Mesothelial cell of epicardium (in vitro differentiated cells): ENCODE measurements at regions not wholly inside any gene's neighbourhood (a gene's known extent, or its start where the extent isn't known, plus 50 kb on each side); places are given as distances from the start of the nearest gene placed in this dataset.

ENCODE experiments used
- DNase-seq, 2 experiments: peaks; one replicate each; pipeline ENCODE4 v3.0.0; 2021; ENCODE audit warnings: low spot score in 2 of 2; ENCODE audit not compliant: unreplicated experiment in 2 of 2
- H3K27ac Mint-ChIP-seq: 2 replicates; pipeline ENCODE4 v1.8.0; 2021; ENCODE audit warnings: mixed read lengths
- H3K27me3 Mint-ChIP-seq: 2 replicates; pipeline ENCODE4 v1.8.0; 2021; ENCODE audit warnings: low read depth, mixed read lengths
- H3K36me3 Mint-ChIP-seq: 2 replicates; pipeline ENCODE4 v1.8.0; 2021; ENCODE audit warnings: mixed read lengths
- H3K4me1 Mint-ChIP-seq: 2 replicates; pipeline ENCODE4 v1.8.0; 2021; ENCODE audit warnings: mixed read lengths
- H3K4me3 Mint-ChIP-seq: 2 replicates; pipeline ENCODE4 v1.8.0; 2021; ENCODE audit warnings: mild to moderate bottlenecking, moderate library complexity, mixed read lengths
- H3K9me3 Mint-ChIP-seq: 2 replicates; pipeline ENCODE4 v1.8.0; 2021; ENCODE audit warnings: mixed read lengths
- CTCF ChIP-seq: fragments of 200-600 bp; sonication (generic); IDR thresholded peaks from one replicate; pipeline ENCODE4 v1.5.0; 2021; ENCODE audit warnings: antibody characterized with exemption; ENCODE audit not compliant: unreplicated experiment

- DNase-seq = no peak
- Mint-ChIP-seq H3K27me3 (no peaks in the 10 kb centered on the region), H3K27ac (no peak overlapping the region), H3K4me3 (no peak overlapping the region), H3K36me3 (no peaks in the 10 kb centered on the region), H3K9me3 (no peaks in the 10 kb centered on the region), H3K4me1 (no peaks in the 10 kb centered on the region)
- TF ChIP-seq CTCF = no peak
Measured at GRCh38 chr14:38786921-38787320, 316.1 kb downstream of the SEC23A start.

GRCh38 chr14:38777401-38777800 is 325.6 kb downstream of the SEC23A start:
- Mint-ChIP-seq H3K36me3 (no peaks in the 10 kb centered on the region), H3K4me1 (no peaks in the 10 kb centered on the region), H3K27ac (no peak overlapping the region), H3K9me3 (no peaks in the 10 kb centered on the region), H3K27me3 (no peaks in the 10 kb centered on the region), H3K4me3 (no peak overlapping the region)
- TF ChIP-seq CTCF = no peak
- DNase-seq = no peak

- Mint-ChIP-seq H3K9me3 (no peaks in the 10 kb centered on the region), H3K4me3 (no peak overlapping the region), H3K36me3 (no peaks in the 10 kb centered on the region), H3K4me1 (no peaks in the 10 kb centered on the region), H3K27me3 (no peaks in the 10 kb centered on the region), H3K27ac (no peak overlapping the region)
- TF ChIP-seq CTCF = no peak
- DNase-seq = no peak
Measured at GRCh38 chr14:38775986-38776385, 327.0 kb downstream of the SEC23A start.

- no peaks in the 10 kb centered on the region for H3K36me3 Mint-ChIP-seq
Measured at GRCh38 chr14:38774162-38774561, 328.9 kb downstream of the SEC23A start.

GRCh38 chr14:38770251-38770650 is 332.8 kb downstream of the SEC23A start:
- no peak for TF ChIP-seq CTCF
- no peaks in the 10 kb centered on the region for H3K36me3 Mint-ChIP-seq
- DNase-seq = no peak
- no peak overlapping the region for H3K4me3 Mint-ChIP-seq
- no peaks in the 10 kb centered on the region for H3K27me3 Mint-ChIP-seq
- H3K4me1 Mint-ChIP-seq = no peaks in the 10 kb centered on the region
- H3K27ac Mint-ChIP-seq = no peak overlapping the region
- H3K9me3 Mint-ChIP-seq = peaks cover 17% of the 10 kb centered on the region

More at GRCh38 chr14:38774162-38774561, 328.9 kb downstream of the SEC23A start:
- no peak for TF ChIP-seq CTCF
- H3K9me3 Mint-ChIP-seq = no peaks in the 10 kb centered on the region
- DNase-seq = no peak
- H3K4me3 Mint-ChIP-seq = no peak overlapping the region
- no peaks in the 10 kb centered on the region for H3K27me3 Mint-ChIP-seq
- H3K27ac Mint-ChIP-seq = no peak overlapping the region
- H3K4me1 Mint-ChIP-seq = no peaks in the 10 kb centered on the region

GRCh38 chr14:38762845-38763244 is 340.2 kb downstream of the SEC23A start:
- Mint-ChIP-seq H3K27ac (no peak overlapping the region), H3K4me3 (no peak overlapping the region), H3K27me3 (no peaks in the 10 kb centered on the region), H3K9me3 (peaks cover 23% of the 10 kb centered on the region), H3K36me3 (no peaks in the 10 kb centered on the region), H3K4me1 (no peaks in the 10 kb centered on the region)
- no peak for TF ChIP-seq CTCF
- no peak for DNase-seq
